ENCODE measurements at regions not wholly inside any gene's neighbourhood (a gene's known extent, or its start where the extent isn't known, plus 50 kb on each side); places are given as distances from the start of the nearest gene placed in this dataset.

DNA sequence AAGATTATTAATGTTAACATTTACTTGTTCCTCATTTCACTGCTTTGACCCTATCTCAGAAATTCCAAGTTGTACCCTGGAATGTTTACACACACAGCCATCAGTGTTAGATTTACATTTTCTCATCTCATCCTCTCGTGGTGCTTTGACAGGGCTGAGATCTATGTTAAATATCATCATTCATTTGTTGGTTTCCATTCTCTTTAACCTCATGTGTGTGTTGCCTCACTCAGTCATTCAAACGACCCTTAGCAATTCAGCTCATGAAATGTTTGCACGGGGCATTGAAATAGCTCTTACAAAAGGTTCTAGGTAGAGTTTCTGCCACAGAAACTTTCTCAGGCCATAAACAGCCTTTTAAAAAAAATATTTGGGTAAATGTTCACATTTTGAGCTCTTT is 369.6 kb upstream of the MAF start:
- no peak overlapping the region for H3K4me3 ChIP-seq (ENCODE audit: extremely low read depth, insufficient read depth, low read length, poor library complexity, severe bottlenecking)
- H3K4me1 ChIP-seq (ENCODE audit: control insufficient read depth, insufficient read depth, low read length, poor library complexity, severe bottlenecking), result no peaks in the 10 kb centered on the region
- no peak overlapping the region for H3K27ac ChIP-seq (ENCODE audit: low read depth, low read length, severe bottlenecking)
- H3K9me3 ChIP-seq (ENCODE audit: control insufficient read depth, low read length), result no peaks in the 10 kb centered on the region
- 100% methylated on average over 1 of the region's 3 CpGs for WGBS, 2 experiments (ENCODE audit: insufficient coverage in 2 of 2)
- H3K36me3 ChIP-seq (ENCODE audit: control insufficient read depth, insufficient read depth, low read length), result no peaks in the 10 kb centered on the region

- no peaks in the 10 kb centered on the region for H3K9me3 ChIP-seq (ENCODE audit: control insufficient read depth, low read length)
- WGBS, 2 experiments (ENCODE audit: insufficient coverage in 2 of 2), result 82 to 92% methylated on average over 1 to 4 of the region's 5 CpGs
- no peaks in the 10 kb centered on the region for H3K4me1 ChIP-seq (ENCODE audit: control insufficient read depth, insufficient read depth, low read length, poor library complexity, severe bottlenecking)
- H3K4me3 ChIP-seq (ENCODE audit: extremely low read depth, insufficient read depth, low read length, poor library complexity, severe bottlenecking), result no peak overlapping the region
- H3K27ac ChIP-seq (ENCODE audit: low read depth, low read length, severe bottlenecking), result no peak overlapping the region
- H3K36me3 ChIP-seq (ENCODE audit: control insufficient read depth, insufficient read depth, low read length), result no peaks in the 10 kb centered on the region
Measured at GRCh38 chr16:79969458-79969857, 368.9 kb upstream of the MAF start.

DNA sequence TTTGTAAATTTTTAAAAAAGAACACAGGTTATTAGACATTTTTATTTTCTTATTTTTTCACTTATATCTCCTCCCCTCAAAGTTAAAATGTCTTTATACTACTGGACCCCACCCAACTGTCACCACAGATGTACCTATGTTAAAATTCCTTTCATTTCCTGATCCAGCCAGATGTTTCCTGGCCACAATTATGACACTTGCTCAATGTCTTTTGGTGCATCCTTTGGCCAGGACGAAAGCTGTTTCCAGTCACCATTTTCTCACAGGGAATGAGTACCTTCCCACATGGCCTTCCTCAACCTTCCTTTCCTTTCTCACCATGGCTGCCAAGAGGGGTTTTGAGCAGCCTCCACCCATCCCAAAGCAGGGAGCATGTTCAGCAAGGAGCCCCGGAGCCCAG is 365.7 kb upstream of the MAF start:
- H3K4me3 ChIP-seq (ENCODE audit: extremely low read depth, insufficient read depth, low read length, poor library complexity, severe bottlenecking), result no peak overlapping the region
- no peaks in the 10 kb centered on the region for H3K9me3 ChIP-seq (ENCODE audit: control insufficient read depth, low read length)
- WGBS, 2 experiments (ENCODE audit: insufficient coverage in 2 of 2), result 70 to 100% methylated on average over 1 to 2 of the region's 2 CpGs
- no peaks in the 10 kb centered on the region for H3K36me3 ChIP-seq (ENCODE audit: control insufficient read depth, insufficient read depth, low read length)
- H3K27ac ChIP-seq (ENCODE audit: low read depth, low read length, severe bottlenecking), result no peak overlapping the region
- H3K4me1 ChIP-seq (ENCODE audit: control insufficient read depth, insufficient read depth, low read length, poor library complexity, severe bottlenecking), result no peaks in the 10 kb centered on the region

DNA sequence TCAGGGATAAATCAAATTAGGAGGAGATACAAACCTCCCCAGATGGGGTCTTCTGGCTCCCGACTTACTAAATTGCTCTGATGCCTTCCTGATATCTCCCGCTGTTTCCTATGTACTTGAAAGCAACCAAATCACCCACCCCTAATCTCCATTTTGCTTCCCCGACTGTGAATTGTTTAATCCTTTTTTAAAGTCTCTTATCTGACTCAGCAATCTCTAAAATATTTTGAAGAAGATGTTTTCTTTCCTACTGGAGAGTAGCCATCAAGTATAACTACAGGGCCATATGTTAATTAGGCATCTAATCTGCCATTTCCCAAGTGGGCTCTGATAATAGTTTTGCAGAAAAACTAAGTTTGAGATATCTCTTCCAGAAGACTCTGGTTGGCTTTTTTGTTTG is 365.2 kb upstream of the MAF start:
- no peaks in the 10 kb centered on the region for H3K4me1 ChIP-seq (ENCODE audit: control insufficient read depth, insufficient read depth, low read length, poor library complexity, severe bottlenecking)
- H3K9me3 ChIP-seq (ENCODE audit: control insufficient read depth, low read length), result no peaks in the 10 kb centered on the region
- no peaks in the 10 kb centered on the region for H3K36me3 ChIP-seq (ENCODE audit: control insufficient read depth, insufficient read depth, low read length)
- WGBS, 2 experiments (ENCODE audit: insufficient coverage in 2 of 2), result 60 to 74% methylated on average over 1 to 2 of the region's 3 CpGs
- H3K27ac ChIP-seq (ENCODE audit: low read depth, low read length, severe bottlenecking), result no peak overlapping the region
- no peak overlapping the region for H3K4me3 ChIP-seq (ENCODE audit: extremely low read depth, insufficient read depth, low read length, poor library complexity, severe bottlenecking)

- Histone ChIP-seq H3K36me3 (ENCODE audit: control insufficient read depth, insufficient read depth, low read length) (no peaks in the 10 kb centered on the region), H3K4me3 (ENCODE audit: extremely low read depth, insufficient read depth, low read length, poor library complexity, severe bottlenecking) (no peak overlapping the region), H3K4me1 (ENCODE audit: control insufficient read depth, insufficient read depth, low read length, poor library complexity, severe bottlenecking) (no peaks in the 10 kb centered on the region), H3K9me3 (ENCODE audit: control insufficient read depth, low read length) (no peaks in the 10 kb centered on the region), H3K27ac (ENCODE audit: low read depth, low read length, severe bottlenecking) (no peak overlapping the region)
- WGBS, 2 experiments (ENCODE audit: insufficient coverage in 2 of 2), result 63 to 75% methylated on average over 1 of the region's 1 CpG
Measured at GRCh38 chr16:79964104-79964503, 363.6 kb upstream of the MAF start.

DNA sequence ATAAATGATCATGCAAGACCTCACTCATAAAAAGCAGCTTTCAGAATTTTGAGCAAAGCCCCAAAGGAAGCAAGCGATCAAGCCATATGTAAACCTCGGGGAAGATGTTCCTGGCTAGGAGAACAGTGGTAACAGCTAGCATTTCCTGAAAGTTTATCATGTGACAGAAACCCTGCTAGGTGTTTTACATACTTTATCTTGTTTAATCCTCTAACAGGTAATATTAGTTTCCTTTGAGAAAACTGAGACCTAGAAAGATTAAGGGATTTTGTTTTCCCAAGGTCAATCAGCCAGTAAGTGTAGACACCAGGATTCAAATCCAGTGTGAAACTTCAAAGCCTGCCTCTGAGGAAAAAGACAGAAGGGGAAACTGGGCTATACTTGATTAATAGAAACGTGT is 362.4 kb upstream of the MAF start:
- Histone ChIP-seq H3K4me3 (ENCODE audit: extremely low read depth, insufficient read depth, low read length, poor library complexity, severe bottlenecking) (no peak overlapping the region), H3K4me1 (ENCODE audit: control insufficient read depth, insufficient read depth, low read length, poor library complexity, severe bottlenecking) (no peaks in the 10 kb centered on the region), H3K36me3 (ENCODE audit: control insufficient read depth, insufficient read depth, low read length) (no peaks in the 10 kb centered on the region), H3K9me3 (ENCODE audit: control insufficient read depth, low read length) (no peaks in the 10 kb centered on the region), H3K27ac (ENCODE audit: low read depth, low read length, severe bottlenecking) (no peak overlapping the region)
- 85 to 100% methylated on average over 3 of the region's 3 CpGs for WGBS, 2 experiments (ENCODE audit: insufficient coverage in 2 of 2)

DNA sequence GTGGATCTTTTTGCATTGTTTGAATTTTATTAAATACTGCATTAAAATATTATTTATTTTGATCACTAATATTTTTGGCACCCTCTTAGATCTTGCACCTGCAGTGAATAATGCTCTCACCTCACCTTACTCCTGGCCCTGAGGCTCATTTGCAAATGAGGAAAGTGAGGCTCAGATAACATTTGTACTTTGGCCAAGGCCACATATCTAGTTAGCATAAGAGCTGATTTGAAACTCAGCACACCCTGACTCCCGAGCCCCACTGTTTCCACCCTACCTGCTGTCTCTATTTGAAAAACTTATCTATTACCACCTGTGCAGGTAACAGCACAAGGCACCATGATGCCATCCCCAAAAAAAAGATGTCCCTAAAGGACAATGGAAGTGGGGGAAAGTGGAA is 358.7 kb upstream of the MAF start:
- no peaks in the 10 kb centered on the region for H3K4me1 ChIP-seq (ENCODE audit: control insufficient read depth, insufficient read depth, low read length, poor library complexity, severe bottlenecking)
- no peak overlapping the region for H3K27ac ChIP-seq (ENCODE audit: low read depth, low read length, severe bottlenecking)
- WGBS, 2 experiments (ENCODE audit: insufficient coverage in 2 of 2), result 71% methylated on average over 1 of the region's 1 CpG; no CpG with 5 or more reads in 1 of the 2 experiments
- H3K4me3 ChIP-seq (ENCODE audit: extremely low read depth, insufficient read depth, low read length, poor library complexity, severe bottlenecking), result no peak overlapping the region
- H3K9me3 ChIP-seq (ENCODE audit: control insufficient read depth, low read length), result no peaks in the 10 kb centered on the region
- no peaks in the 10 kb centered on the region for H3K36me3 ChIP-seq (ENCODE audit: control insufficient read depth, insufficient read depth, low read length)

DNA sequence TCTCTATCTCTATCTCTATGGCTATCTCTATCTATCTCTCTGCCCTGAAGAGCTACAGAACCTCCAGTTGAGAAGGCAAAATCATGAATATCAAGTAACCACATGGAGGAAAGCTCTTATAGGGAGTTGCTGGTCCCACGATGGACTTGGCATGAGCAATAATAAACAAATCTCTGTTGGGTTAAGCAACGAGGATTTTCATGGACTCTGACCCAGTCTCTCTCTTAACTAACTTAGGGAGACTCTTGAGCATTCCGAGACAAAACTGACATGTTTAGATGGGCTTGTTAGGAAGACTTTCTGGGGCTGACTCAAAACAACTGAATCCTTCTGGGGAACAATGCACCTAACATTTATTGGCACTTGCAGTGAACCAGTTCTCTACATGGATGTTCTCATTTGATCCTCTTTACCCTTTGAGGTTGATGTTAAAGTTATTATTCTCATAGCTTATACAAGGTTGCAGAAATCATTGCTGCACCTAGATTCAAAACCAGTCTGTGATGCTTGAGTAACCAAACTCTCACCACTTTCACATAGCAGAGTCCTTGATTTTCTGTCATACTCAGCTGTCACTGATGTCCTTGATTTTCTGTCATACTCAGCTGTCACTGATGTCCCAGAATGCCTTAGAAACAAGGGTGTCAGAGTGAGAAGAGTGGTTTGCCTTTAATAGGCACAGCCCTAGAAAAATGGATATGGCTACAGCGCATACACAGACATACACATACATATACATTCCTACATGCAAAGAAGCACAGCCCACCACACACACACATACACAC is 354.6 kb upstream of the MAF start:
- 90 to 91% methylated on average over 3 to 4 of the region's 4 CpGs for WGBS, 2 experiments (ENCODE audit: insufficient coverage in 2 of 2)
- Histone ChIP-seq H3K27ac (ENCODE audit: low read depth, low read length, severe bottlenecking) (no peak overlapping the region), H3K9me3 (ENCODE audit: control insufficient read depth, low read length) (no peaks in the 10 kb centered on the region)

DNA sequence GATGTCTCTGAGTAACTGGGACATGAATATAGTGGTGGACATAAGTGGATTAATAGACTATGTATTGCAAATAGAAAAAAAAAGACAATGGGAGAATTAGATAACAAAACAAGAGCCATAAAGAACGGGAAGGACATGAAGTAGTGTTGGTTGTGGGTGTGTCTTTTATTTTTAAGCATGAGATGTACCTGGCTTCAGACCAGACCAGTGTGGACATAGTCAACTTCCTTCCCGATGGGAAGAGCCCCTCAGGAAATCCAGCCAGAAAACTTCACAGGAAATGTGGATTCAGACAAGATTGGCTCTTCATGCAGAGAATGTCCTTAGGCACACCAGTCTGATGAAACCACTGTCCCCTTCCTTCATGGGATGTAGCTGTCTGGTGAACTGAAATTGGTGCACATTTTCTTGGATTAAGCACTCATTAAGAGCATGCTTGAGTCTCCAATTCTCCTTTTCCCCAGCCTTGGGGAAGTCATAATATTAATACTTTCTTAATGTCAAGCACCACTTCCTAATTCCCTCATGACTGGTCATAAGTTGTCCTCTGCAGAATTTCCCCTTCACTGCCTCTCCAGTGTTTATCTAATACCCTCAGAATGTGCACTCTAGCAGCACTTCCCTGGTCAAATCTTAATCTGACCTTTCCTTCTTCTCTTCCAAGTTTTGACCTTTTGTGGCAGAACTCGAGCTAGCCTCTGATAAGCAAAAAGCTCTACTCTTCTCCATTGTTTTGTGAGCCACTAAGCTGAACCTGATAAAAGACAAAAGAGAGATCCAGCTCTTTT is 350.6 kb upstream of the MAF start:
- Histone ChIP-seq H3K4me1 (ENCODE audit: control insufficient read depth, insufficient read depth, low read length, poor library complexity, severe bottlenecking) (no peaks in the 10 kb centered on the region), H3K36me3 (ENCODE audit: control insufficient read depth, insufficient read depth, low read length) (no peaks in the 10 kb centered on the region), H3K9me3 (ENCODE audit: control insufficient read depth, low read length) (no peaks in the 10 kb centered on the region), H3K27ac (ENCODE audit: low read depth, low read length, severe bottlenecking) (no peak overlapping the region), H3K4me3 (ENCODE audit: extremely low read depth, insufficient read depth, low read length, poor library complexity, severe bottlenecking) (no peak overlapping the region)
- 83 to 100% methylated on average over 2 to 3 of the region's 3 CpGs for WGBS, 2 experiments (ENCODE audit: insufficient coverage in 2 of 2)

More for the DNA sequence above, 354.6 kb upstream of the MAF start:
- no peaks in the 10 kb centered on the region for H3K36me3 ChIP-seq (ENCODE audit: control insufficient read depth, insufficient read depth, low read length)
- H3K4me1 ChIP-seq (ENCODE audit: control insufficient read depth, insufficient read depth, low read length, poor library complexity, severe bottlenecking), result no peaks in the 10 kb centered on the region
- no peak overlapping the region for H3K4me3 ChIP-seq (ENCODE audit: extremely low read depth, insufficient read depth, low read length, poor library complexity, severe bottlenecking)

- no peak overlapping the region for H3K27ac ChIP-seq (ENCODE audit: low read depth, low read length, severe bottlenecking)
- no peak overlapping the region for H3K4me3 ChIP-seq (ENCODE audit: extremely low read depth, insufficient read depth, low read length, poor library complexity, severe bottlenecking)
- no peaks in the 10 kb centered on the region for H3K9me3 ChIP-seq (ENCODE audit: control insufficient read depth, low read length)
- WGBS, 2 experiments (ENCODE audit: insufficient coverage in 2 of 2), result 100% methylated on average over 1 of the region's 1 CpG; no CpG with 5 or more reads in 1 of the 2 experiments
- H3K4me1 ChIP-seq (ENCODE audit: control insufficient read depth, insufficient read depth, low read length, poor library complexity, severe bottlenecking), result no peaks in the 10 kb centered on the region
- no peaks in the 10 kb centered on the region for H3K36me3 ChIP-seq (ENCODE audit: control insufficient read depth, insufficient read depth, low read length)
Measured at GRCh38 chr16:79949417-79949816, 348.9 kb upstream of the MAF start.

GRCh38 chr16:79947771-79948170 is 347.2 kb upstream of the MAF start:
- Histone ChIP-seq H3K9me3 (ENCODE audit: control insufficient read depth, low read length) (no peaks in the 10 kb centered on the region), H3K4me1 (ENCODE audit: control insufficient read depth, insufficient read depth, low read length, poor library complexity, severe bottlenecking) (peaks cover 6% of the 10 kb centered on the region), H3K36me3 (ENCODE audit: control insufficient read depth, insufficient read depth, low read length) (no peaks in the 10 kb centered on the region), H3K4me3 (ENCODE audit: extremely low read depth, insufficient read depth, low read length, poor library complexity, severe bottlenecking) (no peak overlapping the region), H3K27ac (ENCODE audit: low read depth, low read length, severe bottlenecking) (no peak overlapping the region)
- WGBS, 2 experiments (ENCODE audit: insufficient coverage in 2 of 2), result 82 to 83% methylated on average over 3 of the region's 3 CpGs

Data from mesodermal cell (in vitro differentiated cells).